ENCODE measurements at regions not wholly inside any gene's neighbourhood (a gene's known extent, or its start where the extent isn't known, plus 50 kb on each side); places are given as distances from the start of the nearest gene placed in this dataset.
"Not testable (repeated sequence)": the region's sequence is repeated elsewhere in the genome, so short reads cannot be mapped to it uniquely, and the experiment has no call there.

- H3K14ac ChIP-seq (ENCODE audit: low read length): no peak overlapping the region
- H3K9ac ChIP-seq (ENCODE audit: low read depth, low read length, poor library complexity): no peak overlapping the region
- no peak overlapping the region for H3K27ac ChIP-seq (replicated peaks; ENCODE audit: low read length)
- H3K27me3 ChIP-seq (ENCODE audit: control insufficient read depth in 3 of 3, insufficient read depth in 3 of 3, low read depth in 1 of 3, low read length in 3 of 3): no peaks in the 10 kb centered on the region
- DNase-seq (ENCODE audit: low spot score): no peak
- no peak overlapping the region for H3K23ac ChIP-seq (ENCODE audit: low read depth, low read length, poor library complexity)
- no peak overlapping the region for H3K4me2 ChIP-seq (ENCODE audit: insufficient read depth, low read length, poor library complexity, severe bottlenecking)
- H3K4me3 ChIP-seq (ENCODE audit: low read length in 2 of 2): no peak overlapping the region
- H3K18ac ChIP-seq (ENCODE audit: low read length): no peak overlapping the region
- H3K36me3 ChIP-seq (replicated peaks in 1 of 2; ENCODE audit: control insufficient read depth in 2 of 2, insufficient read depth in 2 of 2, low read length in 2 of 2): no peaks in the 10 kb centered on the region
- H2AK5ac ChIP-seq (ENCODE audit: low read depth, low read length): no peak overlapping the region
- H4K91ac ChIP-seq (ENCODE audit: low read depth, low read length, poor library complexity): no peak overlapping the region
- H3K4ac ChIP-seq (ENCODE audit: low read length): no peak overlapping the region
- H2AFZ ChIP-seq (ENCODE audit: low read length): no peak overlapping the region
- no peak overlapping the region for H4K8ac ChIP-seq (ENCODE audit: low read depth, low read length)
- no peak overlapping the region for H2BK120ac ChIP-seq (ENCODE audit: low read depth, low read length)
- H3K79me1 ChIP-seq (ENCODE audit: low read depth, low read length): no peaks in the 10 kb centered on the region
- H2BK12ac ChIP-seq (ENCODE audit: low read length): no peak overlapping the region
- peaks cover 0 to 18% of the 10 kb centered on the region in 2 donors for H3K9me3 ChIP-seq (replicated peaks in 1 of 2; ENCODE audit: control insufficient read depth in 2 of 2, insufficient read depth in 1 of 2, low read depth in 1 of 2, low read length in 2 of 2)
- no peak overlapping the region for H2BK15ac ChIP-seq (ENCODE audit: low read length)
- H3K4me1 ChIP-seq (ENCODE audit: control insufficient read depth in 2 of 2, insufficient read depth in 1 of 2, low read depth in 1 of 2, low read length in 2 of 2): no peaks in the 10 kb centered on the region
- no peak overlapping the region for H2BK5ac ChIP-seq (ENCODE audit: low read length)
Observed at GRCh38 chr18:14964406-14964805, 216.4 kb downstream of the ANKRD30B start.

- WGBS, 2 donors (ENCODE audit: extremely low coverage in 2 of 2, insufficient read length in 2 of 2, insufficient replicate concordance in 1 of 2): no CpG with 5 or more reads among the region's 4 CpGs
- not testable (repeated sequence) for H3K4me3 ChIP-seq (ENCODE audit: low read length in 2 of 2)
Observed at GRCh38 chr18:14964976-14965375, 217.0 kb downstream of the ANKRD30B start.

GRCh38 chr18:14965553-14965952, 217.6 kb downstream of the ANKRD30B start:
- Histone ChIP-seq H3K14ac (ENCODE audit: low read length) (no peak overlapping the region), H3K36me3 (replicated peaks in 1 of 2; ENCODE audit: control insufficient read depth in 2 of 2, insufficient read depth in 2 of 2, low read length in 2 of 2) (no peaks in the 10 kb centered on the region), H3K4me3 (ENCODE audit: low read length in 2 of 2) (no peak overlapping the region), H2AFZ (ENCODE audit: low read length) (no peak overlapping the region), H3K4me2 (ENCODE audit: insufficient read depth, low read length, poor library complexity, severe bottlenecking) (no peak overlapping the region), H4K91ac (ENCODE audit: low read depth, low read length, poor library complexity) (no peak overlapping the region), H3K79me1 (ENCODE audit: low read depth, low read length) (no peaks in the 10 kb centered on the region), H3K4me1 (ENCODE audit: control insufficient read depth in 2 of 2, insufficient read depth in 1 of 2, low read depth in 1 of 2, low read length in 2 of 2) (no peaks in the 10 kb centered on the region), H4K8ac (ENCODE audit: low read depth, low read length) (no peak overlapping the region), H3K27me3 (ENCODE audit: control insufficient read depth in 3 of 3, insufficient read depth in 3 of 3, low read depth in 1 of 3, low read length in 3 of 3) (no peaks in the 10 kb centered on the region), H2BK5ac (ENCODE audit: low read length) (no peak overlapping the region), H2BK12ac (ENCODE audit: low read length) (no peak overlapping the region), H2AK5ac (ENCODE audit: low read depth, low read length) (no peak overlapping the region), H3K9ac (ENCODE audit: low read depth, low read length, poor library complexity) (no peak overlapping the region), H2BK15ac (ENCODE audit: low read length) (no peak overlapping the region), H3K18ac (ENCODE audit: low read length) (no peak overlapping the region), H3K27ac (replicated peaks; ENCODE audit: low read length) (no peak overlapping the region), H3K4ac (ENCODE audit: low read length) (no peak overlapping the region), H3K23ac (ENCODE audit: low read depth, low read length, poor library complexity) (no peak overlapping the region), H2BK120ac (ENCODE audit: low read depth, low read length) (no peak overlapping the region), H3K9me3 (replicated peaks in 1 of 2; ENCODE audit: control insufficient read depth in 2 of 2, insufficient read depth in 1 of 2, low read depth in 1 of 2, low read length in 2 of 2) (peaks cover 0 to 16% of the 10 kb centered on the region in 2 donors)
- no CpG with 5 or more reads among the region's 11 CpGs for WGBS, 2 donors (ENCODE audit: extremely low coverage in 2 of 2, insufficient read length in 2 of 2, insufficient replicate concordance in 1 of 2)
- DNase-seq (ENCODE audit: low spot score): no peak

More at GRCh38 chr18:14964976-14965375, 217.0 kb downstream of the ANKRD30B start:
- H3K18ac ChIP-seq (ENCODE audit: low read length); H3K27ac ChIP-seq (replicated peaks; ENCODE audit: low read length); H4K91ac ChIP-seq (ENCODE audit: low read depth, low read length, poor library complexity); H2BK5ac ChIP-seq (ENCODE audit: low read length); H2BK12ac ChIP-seq (ENCODE audit: low read length); H2AK5ac ChIP-seq (ENCODE audit: low read depth, low read length); H3K4ac ChIP-seq (ENCODE audit: low read length); H3K14ac ChIP-seq (ENCODE audit: low read length); H3K23ac ChIP-seq (ENCODE audit: low read depth, low read length, poor library complexity); H3K27me3 ChIP-seq (ENCODE audit: control insufficient read depth in 3 of 3, insufficient read depth in 3 of 3, low read depth in 1 of 3, low read length in 3 of 3); H3K36me3 ChIP-seq (replicated peaks in 1 of 2; ENCODE audit: control insufficient read depth in 2 of 2, insufficient read depth in 2 of 2, low read length in 2 of 2); H3K4me2 ChIP-seq (ENCODE audit: insufficient read depth, low read length, poor library complexity, severe bottlenecking); H2BK15ac ChIP-seq (ENCODE audit: low read length); H2BK120ac ChIP-seq (ENCODE audit: low read depth, low read length); DNase-seq (ENCODE audit: low spot score); H2AFZ ChIP-seq (ENCODE audit: low read length); H3K9ac ChIP-seq (ENCODE audit: low read depth, low read length, poor library complexity); H3K79me1 ChIP-seq (ENCODE audit: low read depth, low read length); H4K8ac ChIP-seq (ENCODE audit: low read depth, low read length); H3K4me1 ChIP-seq (ENCODE audit: control insufficient read depth in 2 of 2, insufficient read depth in 1 of 2, low read depth in 1 of 2, low read length in 2 of 2): not testable (repeated sequence)
- H3K9me3 ChIP-seq (replicated peaks in 1 of 2; ENCODE audit: control insufficient read depth in 2 of 2, insufficient read depth in 1 of 2, low read depth in 1 of 2, low read length in 2 of 2): peaks cover 0 to 16% of the 10 kb centered on the region in 2 donors

DNA sequence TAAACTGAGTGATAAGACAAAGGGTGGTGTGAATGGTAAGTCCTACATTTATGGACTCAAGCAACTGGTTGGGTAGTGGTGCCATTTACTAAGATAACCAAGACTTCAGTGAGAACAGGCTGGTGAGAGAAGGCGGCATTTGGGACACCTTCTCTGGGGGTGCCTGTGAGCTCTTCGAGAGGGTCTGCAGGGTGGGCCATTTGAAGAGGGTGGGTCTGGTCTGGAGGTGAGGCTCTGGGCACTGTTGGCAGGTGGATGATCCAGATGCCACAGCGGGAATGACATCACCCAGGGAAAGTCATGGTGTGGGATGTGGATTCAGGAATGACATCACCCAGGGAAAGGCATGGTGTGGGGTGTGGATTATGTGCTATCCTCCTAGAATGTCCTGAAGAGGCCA, 219.3 kb downstream of the ANKRD30B start:
- H2BK5ac ChIP-seq (ENCODE audit: low read length); H3K18ac ChIP-seq (ENCODE audit: low read length); H2AFZ ChIP-seq (ENCODE audit: low read length); H3K9ac ChIP-seq (ENCODE audit: low read depth, low read length, poor library complexity); H3K4me3 ChIP-seq (ENCODE audit: low read length in 2 of 2); DNase-seq (ENCODE audit: low spot score); H3K4me2 ChIP-seq (ENCODE audit: insufficient read depth, low read length, poor library complexity, severe bottlenecking); H3K27ac ChIP-seq (replicated peaks; ENCODE audit: low read length); H3K4ac ChIP-seq (ENCODE audit: low read length); H4K91ac ChIP-seq (ENCODE audit: low read depth, low read length, poor library complexity); H2AK5ac ChIP-seq (ENCODE audit: low read depth, low read length); H3K27me3 ChIP-seq (ENCODE audit: control insufficient read depth in 3 of 3, insufficient read depth in 3 of 3, low read depth in 1 of 3, low read length in 3 of 3); H4K8ac ChIP-seq (ENCODE audit: low read depth, low read length); H3K4me1 ChIP-seq (ENCODE audit: control insufficient read depth in 2 of 2, insufficient read depth in 1 of 2, low read depth in 1 of 2, low read length in 2 of 2); H2BK12ac ChIP-seq (ENCODE audit: low read length); H3K36me3 ChIP-seq (replicated peaks in 1 of 2; ENCODE audit: control insufficient read depth in 2 of 2, insufficient read depth in 2 of 2, low read length in 2 of 2); H2BK120ac ChIP-seq (ENCODE audit: low read depth, low read length); H3K14ac ChIP-seq (ENCODE audit: low read length); H3K79me1 ChIP-seq (ENCODE audit: low read depth, low read length); H3K23ac ChIP-seq (ENCODE audit: low read depth, low read length, poor library complexity); H2BK15ac ChIP-seq (ENCODE audit: low read length): not testable (repeated sequence)
- WGBS, 2 donors (ENCODE audit: extremely low coverage in 2 of 2, insufficient read length in 2 of 2, insufficient replicate concordance in 1 of 2): no CpG with 5 or more reads among the region's 3 CpGs
- H3K9me3 ChIP-seq (replicated peaks in 1 of 2; ENCODE audit: control insufficient read depth in 2 of 2, insufficient read depth in 1 of 2, low read depth in 1 of 2, low read length in 2 of 2): peaks cover 0 to 14% of the 10 kb centered on the region in 2 donors

All from neuronal stem cell (in vitro differentiated cells).